HG03378 (cell line): ENCODE measurements at regions not wholly inside any gene's neighbourhood (a gene's known extent, or its start where the extent isn't known, plus 50 kb on each side); places are given as distances from the start of the nearest gene placed in this dataset.

Experiments used
- ATAC-seq: cut with Tn5 transposase; IDR thresholded peaks from one replicate; pipeline ENCODE4 v1.9.1; 2021; ENCODE audit warnings: mild to moderate bottlenecking, moderate library complexity; ENCODE audit not compliant: unreplicated experiment

GRCh38 chr6:1094306-1094705 is 217.6 kb upstream of the FOXQ1 start:
- no peak for ATAC-seq

DNA sequence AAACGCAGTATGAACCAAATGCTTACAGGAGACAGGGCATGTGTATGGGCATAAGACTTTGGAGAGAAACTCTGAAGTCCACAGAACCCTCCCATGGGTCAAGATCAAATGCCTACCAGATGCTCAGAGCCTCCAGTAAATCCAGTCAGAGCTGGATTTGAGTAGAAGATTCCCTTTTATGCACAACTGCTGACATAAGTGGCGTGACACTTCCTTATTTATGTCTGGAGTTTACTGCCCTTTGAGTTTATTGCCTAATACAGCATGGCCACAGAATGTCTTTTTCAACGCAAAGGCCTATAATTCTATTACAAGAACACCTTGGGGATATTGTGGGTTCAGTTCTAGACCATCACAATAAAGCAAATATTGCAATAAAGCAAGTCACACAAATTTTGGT is 220.0 kb upstream of the FOXQ1 start:
- no peak for ATAC-seq

- ATAC-seq = no peak
Observed at GRCh38 chr6:1089859-1090258, 222.0 kb upstream of the FOXQ1 start.

- ATAC-seq = no peak
Observed at GRCh38 chr6:1088492-1089001, 223.4 kb upstream of the FOXQ1 start.

DNA sequence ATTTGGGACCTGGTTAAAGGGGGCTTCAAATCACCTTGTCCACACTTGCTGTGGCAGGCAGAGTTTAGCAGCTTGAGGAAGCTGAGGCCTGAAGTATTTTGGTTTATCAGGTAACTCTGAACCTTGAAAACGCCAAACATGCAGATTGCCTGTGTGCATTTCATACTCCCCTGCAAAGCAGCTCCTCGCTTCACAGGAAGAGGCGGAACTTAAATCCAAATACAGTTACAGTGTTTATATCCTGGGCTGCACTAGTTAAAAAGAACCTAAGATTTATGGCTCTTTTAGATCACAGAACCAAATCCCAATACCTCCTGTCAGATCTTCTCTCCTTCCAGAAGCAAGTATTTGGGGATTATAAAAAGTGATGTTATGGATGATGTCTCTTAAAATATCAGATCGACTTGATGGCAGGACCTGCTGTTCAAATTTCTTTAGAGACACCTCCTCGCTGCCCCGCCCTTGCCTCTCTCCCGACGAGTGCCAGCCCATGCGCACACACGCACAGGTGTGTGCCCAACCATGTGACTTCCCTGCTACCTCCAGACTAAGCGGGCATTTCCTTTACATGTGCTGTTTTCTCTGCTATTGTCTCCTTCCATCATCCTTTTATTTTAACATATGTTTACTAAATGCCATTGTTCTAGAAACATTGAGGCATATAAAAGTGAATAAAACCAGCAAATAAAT is 224.6 kb upstream of the FOXQ1 start:
- ATAC-seq = no peak

GRCh38 chr6:1086446-1087153 is 225.3 kb upstream of the FOXQ1 start:
- ATAC-seq = no peak

DNA sequence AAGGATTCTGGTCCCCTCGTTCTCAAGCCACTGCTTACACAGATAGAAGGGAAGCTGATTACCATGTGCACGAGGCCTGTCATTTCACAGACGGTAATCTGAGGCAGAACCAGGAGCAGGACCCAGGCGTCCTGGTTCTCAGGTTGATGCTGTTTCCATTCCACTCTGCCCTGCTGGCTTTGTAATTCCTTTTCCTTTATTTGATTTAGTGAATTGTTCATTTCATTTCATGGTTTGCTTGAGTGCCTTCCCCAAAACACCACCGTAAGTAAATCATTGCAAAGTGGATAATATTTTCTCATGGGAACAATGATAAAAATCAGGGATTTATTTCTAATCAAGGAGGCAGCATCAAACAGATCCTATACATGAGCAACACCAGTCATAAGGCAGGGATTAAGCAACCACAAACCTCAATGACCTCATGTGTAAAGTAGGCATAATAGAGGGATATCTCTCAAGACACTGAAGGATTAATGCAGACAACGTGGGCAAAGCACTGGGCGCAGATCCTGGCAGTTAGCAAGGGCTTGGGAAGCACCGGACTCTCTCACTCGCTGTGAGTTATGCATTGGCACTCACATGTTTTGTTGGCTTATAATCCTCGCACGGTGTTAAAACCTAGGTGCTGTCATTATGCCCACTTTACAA is 229.5 kb upstream of the FOXQ1 start:
- ATAC-seq = no peak

DNA sequence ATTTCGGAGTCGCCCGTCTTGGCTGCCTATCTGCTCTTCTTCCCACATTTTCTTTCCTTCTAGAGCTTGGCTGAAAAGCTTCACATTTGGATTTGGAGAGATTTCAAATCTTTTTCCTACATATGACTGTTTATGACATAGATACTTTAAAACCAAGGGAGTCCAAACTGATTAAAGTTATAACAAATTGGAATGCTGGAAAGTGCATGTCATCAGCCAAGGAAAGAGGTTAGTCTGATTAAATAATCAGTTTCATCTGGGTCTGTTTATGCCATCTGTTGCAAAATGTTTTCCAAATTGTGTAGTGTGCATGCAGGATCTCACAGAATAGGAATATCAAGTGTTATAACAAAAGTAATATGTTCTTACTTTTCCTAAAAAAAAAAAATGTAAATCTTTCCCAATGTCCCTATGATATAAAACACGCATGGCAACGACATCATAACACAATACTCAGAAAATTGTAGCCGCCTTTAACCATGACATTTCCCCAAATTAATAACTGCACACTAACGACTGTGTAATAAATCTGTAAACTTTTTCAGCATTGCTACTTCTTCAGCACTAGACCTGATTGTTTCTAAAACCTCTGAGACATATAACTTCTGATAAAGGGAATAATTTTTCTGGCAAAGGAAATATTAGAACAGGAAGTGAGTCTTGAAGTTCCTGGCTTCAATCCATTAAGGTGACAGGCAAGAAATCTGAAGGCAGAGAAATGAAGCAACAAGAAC is 230.2 kb upstream of the FOXQ1 start:
- ATAC-seq = no peak

DNA sequence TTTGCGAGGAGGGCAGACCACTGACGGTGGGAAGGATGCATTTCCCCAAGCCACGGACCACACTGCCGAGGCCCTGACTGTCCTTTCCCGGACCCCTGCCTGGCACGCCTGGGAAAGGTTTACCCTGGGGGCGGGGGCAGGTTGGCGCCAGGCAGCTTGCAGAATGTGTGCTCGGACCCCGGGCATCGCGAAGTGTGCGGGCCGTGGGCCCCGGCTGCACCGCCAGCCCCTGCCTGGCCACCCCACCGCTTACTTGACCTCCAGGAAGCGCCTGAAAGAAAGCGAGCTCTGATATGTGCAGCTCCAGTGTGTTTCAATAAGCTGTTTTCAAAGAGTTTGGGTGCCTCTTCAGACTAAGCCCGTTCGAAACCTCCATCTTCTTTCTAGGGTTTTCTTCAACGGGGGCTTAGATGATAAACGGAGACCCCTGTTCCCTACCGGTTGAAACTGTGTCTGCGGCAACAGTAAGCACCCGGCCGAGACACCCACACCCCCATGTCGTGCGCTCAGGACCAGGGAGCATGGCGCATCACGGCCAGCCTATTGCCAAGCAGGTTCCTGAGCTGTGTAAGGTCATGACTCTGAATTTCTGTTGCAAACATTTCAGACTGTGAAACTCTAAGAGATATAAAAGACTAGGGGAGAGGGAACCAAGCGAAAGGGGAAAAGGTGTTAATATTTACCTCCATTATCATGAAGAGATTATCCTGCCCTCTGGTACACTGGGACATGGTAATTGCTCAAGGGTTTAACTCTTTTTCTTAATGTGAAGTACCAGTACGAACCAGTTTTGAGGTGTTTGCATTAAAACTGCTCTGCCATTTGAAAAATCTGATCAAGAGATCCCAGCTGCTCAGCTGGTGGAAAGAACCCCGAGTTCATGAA is 231.2 kb upstream of the FOXQ1 start:
- no peak for ATAC-seq

DNA sequence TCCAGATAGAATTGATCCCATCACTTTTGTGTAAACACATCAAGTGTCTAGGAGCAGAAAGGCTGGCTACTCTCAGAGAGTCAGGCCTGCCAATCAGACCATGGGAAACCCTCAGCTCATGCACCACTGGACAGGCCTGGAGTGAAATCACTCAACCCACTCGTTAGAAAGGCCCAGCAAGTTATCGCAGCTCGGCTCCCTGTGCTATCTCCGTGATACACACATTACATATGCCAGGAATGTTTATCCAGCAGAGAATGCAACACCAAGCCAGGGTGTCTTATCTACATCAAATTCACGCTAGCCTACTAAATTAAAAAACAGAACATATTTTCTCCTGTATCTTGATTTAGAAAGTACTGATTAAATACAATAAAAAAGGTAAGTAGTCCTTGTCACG is 232.4 kb upstream of the FOXQ1 start:
- no peak for ATAC-seq

GRCh38 chr6:1077478-1078416 is 234.2 kb upstream of the FOXQ1 start:
- ATAC-seq = no peak

DNA sequence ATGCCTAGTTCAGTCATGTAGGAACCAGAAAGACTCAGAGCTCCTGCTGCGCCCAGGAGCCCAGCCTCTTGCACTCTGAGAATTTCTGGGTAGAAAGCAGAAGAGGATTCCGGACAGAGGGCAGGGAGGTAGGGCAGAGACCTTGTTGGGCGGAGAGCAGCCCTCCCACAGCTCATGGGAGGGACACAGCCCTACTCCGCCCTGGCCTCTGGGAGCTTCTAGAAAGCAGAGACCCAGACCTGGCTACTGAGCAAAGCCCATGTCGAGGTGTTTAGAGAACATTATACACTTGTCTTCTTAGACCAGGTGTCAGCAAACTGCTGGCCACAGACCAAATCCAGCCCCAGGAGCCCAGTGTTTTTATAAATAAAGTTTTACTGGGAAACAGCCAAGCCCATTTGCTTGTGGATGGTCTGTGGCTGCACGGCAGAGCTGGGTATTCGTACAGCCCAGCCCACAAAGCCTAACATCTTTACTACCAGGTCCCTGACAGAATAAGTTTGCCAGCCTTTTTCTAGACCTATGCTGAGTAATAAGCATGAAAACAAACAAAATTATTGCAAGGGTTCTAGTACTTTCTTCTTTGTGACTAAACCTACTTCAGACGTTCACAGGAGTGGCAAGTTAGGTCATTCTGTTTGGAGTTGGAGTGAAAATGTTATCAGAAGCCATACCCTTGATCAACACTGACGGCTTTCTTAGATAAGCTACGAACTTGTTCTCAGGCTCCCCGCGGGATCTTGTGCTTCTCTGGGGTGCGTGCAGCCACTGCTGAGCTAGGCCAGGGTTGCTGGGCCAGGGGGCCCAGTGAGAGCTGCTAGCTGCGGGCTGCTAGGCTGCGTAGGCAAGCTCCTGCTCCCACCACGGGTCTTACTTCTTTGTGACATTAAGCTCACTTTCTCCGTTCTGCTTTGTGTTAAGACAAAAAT is 235.1 kb upstream of the FOXQ1 start:
- ATAC-seq = no peak

DNA sequence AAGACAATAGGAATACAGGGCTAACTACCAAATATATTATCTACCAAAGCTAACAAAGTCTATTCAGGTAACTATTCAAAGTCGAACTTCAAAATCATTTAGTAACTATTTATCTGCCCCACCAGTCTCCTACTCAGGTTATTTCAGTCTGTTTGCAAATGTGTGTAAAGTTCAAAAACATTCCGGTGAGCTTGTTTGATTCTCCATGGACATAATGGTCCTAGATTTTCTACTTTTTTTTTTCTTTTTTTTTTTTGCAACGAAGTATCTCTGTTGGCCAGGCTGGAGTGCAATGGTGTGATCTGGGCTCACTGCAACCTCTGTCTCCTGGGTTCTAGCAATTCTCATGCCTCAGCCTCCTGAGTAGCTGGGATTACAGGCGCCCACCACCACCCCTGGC is 236.0 kb upstream of the FOXQ1 start:
- ATAC-seq = no peak

- ATAC-seq = no peak
Observed at GRCh38 chr6:1075444-1075843, 236.5 kb upstream of the FOXQ1 start.

- ATAC-seq = no peak
Observed at GRCh38 chr6:1070085-1070521, 241.8 kb upstream of the FOXQ1 start.

DNA sequence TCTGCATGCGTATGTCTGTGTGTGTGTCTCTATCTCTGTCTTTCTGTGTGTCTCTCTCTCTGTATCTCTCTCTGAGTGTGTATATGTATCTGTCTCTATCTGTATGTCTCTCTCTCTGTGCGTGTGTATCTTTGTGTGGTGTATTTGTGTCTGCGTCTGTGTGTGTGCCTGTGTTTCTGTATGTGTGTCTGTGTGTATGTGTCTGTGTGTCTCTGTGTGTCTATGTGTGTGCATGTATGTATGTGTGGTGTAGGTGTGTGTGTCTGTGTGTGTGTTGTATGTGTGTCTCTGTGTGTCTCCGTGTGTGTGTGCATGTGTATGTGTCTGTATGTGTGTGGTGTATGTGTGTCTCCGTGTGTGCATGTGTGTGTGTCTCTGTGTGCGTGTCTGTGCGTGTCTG is 243.0 kb upstream of the FOXQ1 start:
- no peak for ATAC-seq

DNA sequence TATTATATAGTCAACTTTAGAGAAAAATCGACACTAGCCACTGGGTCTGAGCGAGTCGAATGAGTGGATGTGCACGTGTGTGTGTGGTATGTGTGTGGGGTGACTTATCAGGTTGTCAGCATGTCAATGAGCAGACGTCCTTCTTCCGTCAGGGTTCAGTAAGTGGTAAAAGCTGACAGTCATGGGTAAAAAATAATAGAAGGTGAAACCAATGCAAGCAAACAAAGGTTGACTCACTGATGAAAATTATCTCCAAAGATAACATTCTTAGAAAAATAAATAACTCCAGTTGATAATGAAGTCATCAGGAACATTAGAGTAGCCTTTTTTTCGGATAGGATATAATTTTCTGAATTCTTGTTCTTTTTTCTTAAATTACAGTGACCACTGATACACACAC is 243.8 kb upstream of the FOXQ1 start:
- no peak for ATAC-seq

DNA sequence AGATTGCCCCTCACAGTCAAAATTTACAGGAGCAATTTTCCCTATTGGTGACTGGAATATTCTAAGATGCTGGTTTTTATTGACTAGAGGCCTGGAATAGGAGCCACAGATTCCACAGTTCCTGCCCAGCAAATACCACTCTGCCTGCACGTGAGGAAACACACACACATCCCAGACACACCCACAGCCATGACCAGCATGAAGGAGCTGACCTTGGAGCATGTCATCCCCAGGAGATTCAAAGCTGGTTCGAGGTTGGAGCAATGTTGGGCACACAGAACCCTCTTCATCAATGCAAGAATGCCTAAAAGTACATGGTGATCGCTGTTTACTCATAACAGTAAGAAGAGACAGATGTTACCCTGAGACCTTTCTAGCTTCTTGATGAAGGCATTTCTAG is 244.6 kb upstream of the FOXQ1 start:
- ATAC-seq = no peak
